ENCODE measurements at regions not wholly inside any gene's neighbourhood (a gene's known extent, or its start where the extent isn't known, plus 50 kb on each side); places are given as distances from the start of the nearest gene placed in this dataset.
A peak's percentile ranks its signal among the peaks of the same experiment; 100 is the strongest.

- H3K4me3 ChIP-seq (ENCODE audit: low read depth, low read length) = no peak overlapping the region
- DNase-seq = no peak
- no peaks in the 10 kb centered on the region for H3K4me1 ChIP-seq (ENCODE audit: control insufficient read depth, insufficient read depth, low read length, poor library complexity, severe bottlenecking)
- Mint-ChIP-seq H3K36me3 (no peaks in the 10 kb centered on the region), H3K27ac (peak overlapping the region in 1 of 3 donors; percentile 10), H3K27me3 (no peaks in the 10 kb centered on the region), H3K4me3 (no peak overlapping the region), H3K4me1 (no peaks in the 10 kb centered on the region), H3K9me3 (peaks cover 0 to 2% (median 0%) of the 10 kb centered on the region in 7 donors)
- H3K27me3 ChIP-seq (ENCODE audit: control insufficient read depth, insufficient read depth, low read length) = no peaks in the 10 kb centered on the region
- H3K36me3 ChIP-seq (ENCODE audit: control insufficient read depth, insufficient read depth, low read length) = no peaks in the 10 kb centered on the region
- H3K9me3 ChIP-seq (ENCODE audit: control insufficient read depth in 2 of 2, low read length in 2 of 2) = no peaks in the 10 kb centered on the region
- no peak for ATAC-seq (ENCODE audit: low read depth in 2 of 2)
- H3K27ac ChIP-seq (ENCODE audit: insufficient read depth, low read length, poor library complexity, severe bottlenecking) = no peak overlapping the region
Measured at GRCh38 chr3:72299823-72300222, 514.9 kb upstream of the PROK2 start.

DNA sequence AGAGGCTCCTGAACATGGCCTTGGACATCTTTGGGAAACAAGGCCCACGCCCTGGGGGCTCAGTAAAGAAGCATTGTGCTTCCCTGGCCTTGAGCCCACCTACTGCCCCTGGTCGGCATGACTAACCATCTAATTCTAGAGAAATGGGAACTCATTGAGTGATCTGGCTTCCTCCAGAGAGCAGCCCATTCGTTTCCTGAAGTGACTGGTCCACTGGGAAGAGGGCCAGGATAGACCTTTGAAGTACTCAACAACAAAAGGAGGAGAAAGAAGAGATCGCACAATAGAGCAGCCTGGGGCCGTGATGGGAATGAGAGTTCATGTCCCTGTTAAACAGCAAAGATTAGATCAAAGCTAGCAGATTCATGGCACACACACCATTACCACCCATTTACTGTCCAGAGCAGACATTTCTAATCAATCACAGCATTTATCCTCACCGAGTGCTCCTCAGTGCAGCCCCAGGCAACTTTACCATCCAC lies 514.4 kb upstream of the PROK2 start:
- Histone ChIP-seq H3K4me3 (ENCODE audit: low read depth, low read length) (no peak overlapping the region), H3K27me3 (ENCODE audit: control insufficient read depth, insufficient read depth, low read length) (no peaks in the 10 kb centered on the region), H3K9me3 (ENCODE audit: control insufficient read depth in 2 of 2, low read length in 2 of 2) (no peaks in the 10 kb centered on the region), H3K27ac (ENCODE audit: insufficient read depth, low read length, poor library complexity, severe bottlenecking) (no peak overlapping the region), H3K4me1 (ENCODE audit: control insufficient read depth, insufficient read depth, low read length, poor library complexity, severe bottlenecking) (no peaks in the 10 kb centered on the region), H3K36me3 (ENCODE audit: control insufficient read depth, insufficient read depth, low read length) (no peaks in the 10 kb centered on the region)
- H3K4me3 Mint-ChIP-seq = no peak overlapping the region
- no peak for ATAC-seq (ENCODE audit: low read depth in 2 of 2)
- no peak for DNase-seq
- H3K27ac Mint-ChIP-seq = no peak overlapping the region
- H3K27me3 Mint-ChIP-seq = peaks cover under 1% of the 10 kb centered on the region
- peaks cover 0 to 2% (median 0%) of the 10 kb centered on the region in 7 donors for H3K9me3 Mint-ChIP-seq
- no peaks in the 10 kb centered on the region for H3K36me3 Mint-ChIP-seq
- H3K4me1 Mint-ChIP-seq = no peaks in the 10 kb centered on the region

DNA sequence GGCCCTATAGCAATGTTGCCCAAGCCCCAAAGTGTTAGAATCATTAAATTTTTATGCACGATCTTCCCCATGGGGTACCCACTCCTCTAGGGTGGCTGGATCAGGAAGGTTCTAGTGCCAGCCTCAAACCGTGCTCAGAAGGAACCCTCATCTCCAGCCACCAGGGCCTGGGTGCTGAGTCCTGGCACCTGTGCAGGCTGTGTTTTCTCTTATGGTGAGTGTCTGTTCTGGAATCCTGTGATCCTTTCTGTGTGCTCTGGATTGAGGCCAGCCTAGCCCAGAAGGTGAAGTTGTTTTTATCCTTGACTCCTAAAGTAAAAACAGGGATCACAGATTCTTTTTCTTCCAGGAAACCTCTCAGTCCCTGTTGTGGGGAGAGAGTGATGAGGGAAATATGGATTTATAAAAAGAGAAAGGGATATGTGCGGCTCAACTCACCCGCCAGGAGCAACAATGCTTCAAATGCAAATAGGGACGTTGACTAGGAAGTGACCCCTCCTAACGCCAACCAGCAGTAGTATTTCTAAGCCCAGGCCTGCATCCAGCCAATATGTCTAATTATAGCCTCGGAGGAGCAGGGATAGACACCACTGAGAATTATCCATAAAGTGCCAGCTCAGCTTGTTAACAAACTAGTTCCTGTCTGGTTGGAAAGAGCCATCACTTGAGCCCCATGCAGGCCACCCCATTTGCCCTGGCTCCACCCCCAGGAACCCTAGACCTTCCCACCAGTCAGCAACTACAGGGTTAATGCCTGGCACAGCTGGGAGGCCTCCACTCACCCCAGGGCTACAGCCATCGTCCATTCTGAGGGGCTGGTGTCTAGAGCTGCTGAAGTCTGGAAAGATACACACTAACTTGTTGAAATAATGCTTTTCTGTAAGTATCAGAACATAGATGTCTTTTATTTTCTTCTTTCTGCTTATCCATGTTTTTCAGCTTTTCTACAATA lies 513.5 kb upstream of the PROK2 start:
- peaks cover 0 to 2% (median 0%) of the 10 kb centered on the region in 7 donors for H3K9me3 Mint-ChIP-seq
- Histone ChIP-seq H3K27ac (ENCODE audit: insufficient read depth, low read length, poor library complexity, severe bottlenecking) (no peak overlapping the region), H3K27me3 (ENCODE audit: control insufficient read depth, insufficient read depth, low read length) (no peaks in the 10 kb centered on the region), H3K4me1 (ENCODE audit: control insufficient read depth, insufficient read depth, low read length, poor library complexity, severe bottlenecking) (no peaks in the 10 kb centered on the region), H3K4me3 (ENCODE audit: low read depth, low read length) (no peak overlapping the region), H3K9me3 (ENCODE audit: control insufficient read depth in 2 of 2, low read length in 2 of 2) (no peaks in the 10 kb centered on the region), H3K36me3 (ENCODE audit: control insufficient read depth, insufficient read depth, low read length) (no peaks in the 10 kb centered on the region)
- DNase-seq (no peak), ATAC-seq (ENCODE audit: low read depth in 2 of 2) (no peak)
- H3K4me1 Mint-ChIP-seq = no peaks in the 10 kb centered on the region
- no peak overlapping the region for H3K4me3 Mint-ChIP-seq
- peaks cover 6% of the 10 kb centered on the region for H3K27me3 Mint-ChIP-seq
- no peaks in the 10 kb centered on the region for H3K36me3 Mint-ChIP-seq
- H3K27ac Mint-ChIP-seq = no peak overlapping the region

GRCh38 chr3:72297481-72297880 lies 512.5 kb upstream of the PROK2 start:
- H3K4me1 ChIP-seq (ENCODE audit: control insufficient read depth, insufficient read depth, low read length, poor library complexity, severe bottlenecking) = no peaks in the 10 kb centered on the region
- Mint-ChIP-seq H3K27me3 (peaks cover 10% of the 10 kb centered on the region), H3K27ac (no peak overlapping the region), H3K9me3 (peaks cover 0 to 2% (median 0%) of the 10 kb centered on the region in 7 donors), H3K4me1 (no peaks in the 10 kb centered on the region), H3K4me3 (no peak overlapping the region), H3K36me3 (no peaks in the 10 kb centered on the region)
- H3K4me3 ChIP-seq (ENCODE audit: low read depth, low read length) = no peak overlapping the region
- no peak overlapping the region for H3K27ac ChIP-seq (ENCODE audit: insufficient read depth, low read length, poor library complexity, severe bottlenecking)
- DNase-seq = no peak
- no peaks in the 10 kb centered on the region for H3K9me3 ChIP-seq (ENCODE audit: control insufficient read depth in 2 of 2, low read length in 2 of 2)
- ATAC-seq (ENCODE audit: low read depth in 2 of 2) = no peak
- H3K27me3 ChIP-seq (ENCODE audit: control insufficient read depth, insufficient read depth, low read length) = no peaks in the 10 kb centered on the region
- no peaks in the 10 kb centered on the region for H3K36me3 ChIP-seq (ENCODE audit: control insufficient read depth, insufficient read depth, low read length)

DNA sequence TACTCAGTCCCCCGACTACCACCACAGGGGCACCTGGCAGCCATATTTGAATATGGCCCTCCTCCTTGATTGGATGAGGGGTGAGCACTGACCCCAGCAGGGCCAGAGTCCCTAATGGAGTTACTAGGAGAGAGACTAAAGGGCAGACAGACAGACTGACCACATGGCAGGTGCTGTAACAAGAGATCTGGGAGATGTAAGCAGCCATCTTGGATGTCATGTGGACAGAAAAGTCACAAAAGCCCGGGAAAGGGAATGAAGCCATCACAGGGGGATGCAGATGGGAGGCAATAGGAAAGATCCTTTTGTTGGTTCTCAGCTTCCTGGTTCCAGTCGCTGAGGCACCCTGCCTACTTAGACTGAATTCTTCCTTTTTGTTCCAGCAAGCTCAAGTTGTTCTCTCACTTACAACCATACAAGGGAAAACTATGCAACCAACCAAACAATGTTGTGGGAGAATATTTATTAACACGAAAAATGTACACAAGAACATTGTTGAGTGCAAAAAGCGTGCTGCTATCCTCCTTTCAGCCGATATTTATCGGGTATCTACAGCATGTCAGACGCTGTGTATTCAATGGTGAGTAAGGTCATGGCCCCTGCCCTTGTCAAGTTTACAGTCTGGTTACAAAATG lies 511.6 kb upstream of the PROK2 start:
- Histone ChIP-seq H3K9me3 (ENCODE audit: control insufficient read depth in 2 of 2, low read length in 2 of 2) (no peaks in the 10 kb centered on the region), H3K27me3 (ENCODE audit: control insufficient read depth, insufficient read depth, low read length) (no peaks in the 10 kb centered on the region), H3K27ac (ENCODE audit: insufficient read depth, low read length, poor library complexity, severe bottlenecking) (no peak overlapping the region), H3K4me3 (ENCODE audit: low read depth, low read length) (no peak overlapping the region), H3K36me3 (ENCODE audit: control insufficient read depth, insufficient read depth, low read length) (no peaks in the 10 kb centered on the region), H3K4me1 (ENCODE audit: control insufficient read depth, insufficient read depth, low read length, poor library complexity, severe bottlenecking) (no peaks in the 10 kb centered on the region)
- H3K27ac Mint-ChIP-seq = no peak overlapping the region
- H3K9me3 Mint-ChIP-seq = peaks cover 0 to 2% (median 0%) of the 10 kb centered on the region in 7 donors
- H3K4me3 Mint-ChIP-seq = no peak overlapping the region
- no peaks in the 10 kb centered on the region for H3K36me3 Mint-ChIP-seq
- ATAC-seq (ENCODE audit: low read depth in 2 of 2) (no peak), DNase-seq (no peak)
- H3K4me1 Mint-ChIP-seq = no peaks in the 10 kb centered on the region
- H3K27me3 Mint-ChIP-seq = peaks cover 19% of the 10 kb centered on the region

DNA sequence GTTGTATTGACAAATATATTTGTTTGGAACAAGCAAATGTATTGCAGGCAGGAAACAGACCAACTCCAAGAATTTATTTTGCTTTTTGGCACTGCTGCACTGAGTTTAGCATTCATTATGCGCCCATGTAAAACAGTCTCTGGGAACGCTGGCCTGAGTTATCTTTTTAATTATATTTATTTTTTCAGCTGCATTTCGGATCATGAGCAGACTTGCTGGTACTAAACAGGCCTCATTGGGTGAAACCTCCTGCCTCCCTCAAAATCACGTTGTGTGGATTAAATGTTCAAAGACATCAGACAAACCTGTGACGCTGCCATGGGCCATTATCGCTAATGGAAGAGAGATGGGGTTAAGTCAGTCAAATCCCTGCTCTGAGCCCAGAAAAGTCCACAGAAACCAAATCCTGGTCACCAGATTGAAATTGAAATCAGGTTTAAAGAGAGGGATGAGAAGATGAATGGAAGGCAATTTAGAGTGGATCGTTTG lies 511.1 kb upstream of the PROK2 start:
- no peak overlapping the region for H3K4me3 Mint-ChIP-seq
- H3K4me1 ChIP-seq (ENCODE audit: control insufficient read depth, insufficient read depth, low read length, poor library complexity, severe bottlenecking) = no peaks in the 10 kb centered on the region
- no peak overlapping the region for H3K27ac ChIP-seq (ENCODE audit: insufficient read depth, low read length, poor library complexity, severe bottlenecking)
- no peaks in the 10 kb centered on the region for H3K9me3 ChIP-seq (ENCODE audit: control insufficient read depth in 2 of 2, low read length in 2 of 2)
- peaks cover 0 to 2% (median 0%) of the 10 kb centered on the region in 7 donors for H3K9me3 Mint-ChIP-seq
- H3K36me3 Mint-ChIP-seq = no peaks in the 10 kb centered on the region
- no peaks in the 10 kb centered on the region for H3K4me1 Mint-ChIP-seq
- DNase-seq = no peak
- H3K4me3 ChIP-seq (ENCODE audit: low read depth, low read length) = no peak overlapping the region
- H3K36me3 ChIP-seq (ENCODE audit: control insufficient read depth, insufficient read depth, low read length) = no peaks in the 10 kb centered on the region
- no peak overlapping the region for H3K27ac Mint-ChIP-seq
- ATAC-seq (ENCODE audit: low read depth in 2 of 2) = no peak
- H3K27me3 ChIP-seq (ENCODE audit: control insufficient read depth, insufficient read depth, low read length) = no peaks in the 10 kb centered on the region
- peaks cover 19% of the 10 kb centered on the region for H3K27me3 Mint-ChIP-seq

GRCh38 chr3:72295276-72295961 lies 510.5 kb upstream of the PROK2 start:
- H3K4me3 Mint-ChIP-seq = no peak overlapping the region
- no peaks in the 10 kb centered on the region for H3K4me1 ChIP-seq (ENCODE audit: control insufficient read depth, insufficient read depth, low read length, poor library complexity, severe bottlenecking)
- H3K4me1 Mint-ChIP-seq = peaks cover 0 to 2% (median 0%) of the 10 kb centered on the region in 4 donors
- H3K27ac ChIP-seq (ENCODE audit: insufficient read depth, low read length, poor library complexity, severe bottlenecking) = no peak overlapping the region
- H3K4me3 ChIP-seq (ENCODE audit: low read depth, low read length) = no peak overlapping the region
- no peaks in the 10 kb centered on the region for H3K9me3 ChIP-seq (ENCODE audit: control insufficient read depth in 2 of 2, low read length in 2 of 2)
- peaks cover 19% of the 10 kb centered on the region for H3K27me3 Mint-ChIP-seq
- ATAC-seq (ENCODE audit: low read depth in 2 of 2) = no peak
- no peak for DNase-seq
- H3K36me3 Mint-ChIP-seq = no peaks in the 10 kb centered on the region
- peak overlapping the region in 1 of 3 donors; percentile 48 for H3K27ac Mint-ChIP-seq
- H3K36me3 ChIP-seq (ENCODE audit: control insufficient read depth, insufficient read depth, low read length) = no peaks in the 10 kb centered on the region
- no peaks in the 10 kb centered on the region for H3K27me3 ChIP-seq (ENCODE audit: control insufficient read depth, insufficient read depth, low read length)
- peaks cover 0 to under 1% (median 0%) of the 10 kb centered on the region in 7 donors for H3K9me3 Mint-ChIP-seq
